ENCODE measurements at regions not wholly inside any gene's neighbourhood (a gene's known extent, or its start where the extent isn't known, plus 50 kb on each side); places are given as distances from the start of the nearest gene placed in this dataset.

DNA sequence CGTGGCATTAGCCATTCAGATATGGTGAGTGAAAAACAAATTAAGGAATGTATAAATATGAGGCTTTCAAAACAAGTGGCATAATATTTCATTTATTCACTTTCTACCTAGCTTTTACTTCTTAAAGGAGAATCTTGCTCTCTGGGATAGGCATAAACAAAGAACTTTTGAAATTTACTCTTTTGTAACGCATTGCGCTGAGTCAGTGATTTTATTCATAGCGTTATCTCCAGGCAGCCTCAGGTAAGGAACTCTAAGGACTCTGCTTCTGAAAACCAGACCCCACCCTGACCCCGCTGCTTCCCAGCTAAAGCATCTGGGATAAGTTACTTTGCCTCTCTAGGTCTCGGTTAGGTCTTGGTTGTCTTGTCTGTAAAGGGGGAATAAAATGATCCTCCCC is 234.7 kb downstream of the MYLK4 start:
- ChIA-PET POLR2A (no interaction called here), CTCF (no interaction called here)
- H3K4me3 ChIP-seq (ENCODE audit: low read depth, low read length), result no peak overlapping the region
- no peak for DNase-seq (ENCODE audit: low read depth, low spot score)
- no peak for TF ChIP-seq CTCF (IDR thresholded peaks at IDR 0.05; ENCODE audit: insufficient read depth, low read length, missing control alignments)

DNA sequence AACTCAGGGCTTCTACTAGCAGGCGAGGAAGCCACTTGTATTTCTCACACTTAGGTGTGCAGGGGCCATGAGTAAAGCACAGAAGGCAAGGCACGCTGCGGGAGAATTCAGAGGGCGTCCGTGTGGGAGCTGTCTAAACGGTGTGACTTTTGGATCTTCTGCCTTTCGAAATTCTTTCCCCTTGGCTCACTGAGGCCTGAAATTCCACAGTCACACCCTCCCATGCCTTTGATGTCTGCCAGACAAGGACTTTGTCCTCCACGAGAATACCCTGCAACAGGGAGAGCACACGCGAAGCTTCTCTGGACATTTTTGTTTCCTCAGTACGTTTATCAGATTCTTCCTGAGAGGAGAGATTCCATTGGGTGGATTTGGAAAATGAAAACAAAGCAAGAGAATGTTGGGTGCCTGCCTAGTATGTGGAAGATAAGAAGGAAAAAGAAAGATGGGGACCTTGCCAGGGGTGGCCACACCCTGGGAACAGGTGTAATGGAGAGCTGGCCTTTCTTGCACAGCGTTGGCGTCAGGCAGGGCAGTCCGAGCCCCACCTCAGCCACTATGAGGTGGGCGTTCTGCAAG is 235.7 kb downstream of the MYLK4 start:
- H3K4me3 ChIP-seq (ENCODE audit: low read depth, low read length), result no peak overlapping the region
- ChIA-PET POLR2A (no interaction called here), CTCF (no interaction called here)
- TF ChIP-seq CTCF (IDR thresholded peaks at IDR 0.05; ENCODE audit: insufficient read depth, low read length, missing control alignments), result no peak
- no peak for DNase-seq (ENCODE audit: low read depth, low spot score)

- no peak for TF ChIP-seq CTCF (IDR thresholded peaks at IDR 0.05; ENCODE audit: insufficient read depth, low read length, missing control alignments)
- H3K4me3 ChIP-seq (ENCODE audit: low read depth, low read length), result no peak overlapping the region
- CTCF ChIA-PET, result no interaction called here
- no peak for DNase-seq (ENCODE audit: low read depth, low spot score)
- POLR2A ChIA-PET, result no interaction called here
Observed at GRCh38 chr6:2512802-2513201, 237.9 kb downstream of the MYLK4 start.

GRCh38 chr6:2510316-2510715 is 240.4 kb downstream of the MYLK4 start:
- TF ChIP-seq CTCF (IDR thresholded peaks at IDR 0.05; ENCODE audit: insufficient read depth, low read length, missing control alignments), result no peak
- DNase-seq (ENCODE audit: low read depth, low spot score), result no peak
- H3K4me3 ChIP-seq (ENCODE audit: low read depth, low read length), result no peak overlapping the region
- POLR2A ChIA-PET, result no interaction called here
- CTCF ChIA-PET, result no interaction called here

DNA sequence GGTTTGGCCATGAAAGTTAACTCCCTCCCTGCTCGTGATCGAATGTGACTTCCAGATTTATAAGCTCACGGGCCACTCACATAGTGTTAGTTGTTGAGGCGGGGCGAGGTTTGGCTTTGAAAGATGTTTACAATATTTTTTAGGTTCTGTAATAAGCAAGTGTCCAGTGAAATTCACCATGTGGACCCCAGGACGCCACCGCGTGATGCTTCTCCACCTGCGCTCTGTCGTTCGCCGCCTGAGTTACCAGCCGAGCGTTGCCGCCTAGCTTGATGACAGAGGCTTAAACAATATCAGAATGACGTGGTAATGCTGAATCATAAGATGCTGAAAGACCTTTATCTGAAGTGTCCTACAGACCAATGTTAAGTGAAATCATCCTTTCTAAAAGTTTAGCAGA is 241.0 kb downstream of the MYLK4 start:
- no peak overlapping the region for H3K4me3 ChIP-seq (ENCODE audit: low read depth, low read length)
- DNase-seq (ENCODE audit: low read depth, low spot score), result no peak
- ChIA-PET CTCF (no interaction called here), POLR2A (no interaction called here)
- no peak for TF ChIP-seq CTCF (IDR thresholded peaks at IDR 0.05; ENCODE audit: insufficient read depth, low read length, missing control alignments)

DNA sequence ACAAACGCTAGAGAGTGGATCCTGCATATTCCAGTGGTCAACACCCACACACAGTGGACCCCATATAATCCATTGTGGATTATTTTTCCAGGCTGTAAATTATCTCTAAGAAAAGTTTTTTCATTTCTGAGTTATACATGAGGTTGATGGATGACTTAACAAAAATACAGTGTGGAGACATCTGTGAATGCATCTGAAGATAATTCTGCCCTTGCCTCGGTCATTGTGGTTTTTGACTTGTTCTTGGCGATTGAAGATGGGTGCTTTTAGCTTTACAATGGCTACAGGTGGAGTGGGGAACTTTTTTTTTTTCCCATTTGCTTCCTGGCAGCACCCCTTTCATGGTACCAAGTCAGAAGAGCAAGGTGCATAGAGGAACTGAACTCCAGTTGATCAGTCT is 242.7 kb downstream of the MYLK4 start:
- TF ChIP-seq CTCF (IDR thresholded peaks at IDR 0.05; ENCODE audit: insufficient read depth, low read length, missing control alignments), result no peak
- ChIA-PET POLR2A (no interaction called here), CTCF (no interaction called here)
- DNase-seq (ENCODE audit: low read depth, low spot score), result no peak
- H3K4me3 ChIP-seq (ENCODE audit: low read depth, low read length), result no peak overlapping the region

Measured in AG04449 (cell line).